GM12891 (cell line): ENCODE measurements at regions not wholly inside any gene's neighbourhood (a gene's known extent, or its start where the extent isn't known, plus 50 kb on each side); places are given as distances from the start of the nearest gene placed in this dataset.

ENCODE experiments used
- PAX5 ChIP-seq: IDR thresholded peaks from 2 replicates; pipeline ENCODE4 v1.6.1; 2011; ENCODE audit warnings: low read length, moderate library complexity, mild to moderate bottlenecking; ENCODE audit not compliant: insufficient read depth, severe bottlenecking
- POLR2A ChIP-seq: IDR thresholded peaks from 2 replicates; pipeline ENCODE4 v1.6.1; 2011; ENCODE audit warnings: low read depth, low read length, control low read depth
- POLR2AphosphoS5 ChIP-seq: IDR thresholded peaks from 2 replicates; pipeline ENCODE4 v1.6.1; 2011; ENCODE audit warnings: low read depth, low read length, control low read depth
- SPI1 ChIP-seq: IDR thresholded peaks from 2 replicates; pipeline ENCODE4 v1.6.1; 2011; ENCODE audit warnings: low read depth, low read length, control low read depth
- TAF1 ChIP-seq: IDR thresholded peaks from 2 replicates; pipeline ENCODE4 v1.6.1; 2011; ENCODE audit warnings: low read depth, low read length, control low read depth

DNA sequence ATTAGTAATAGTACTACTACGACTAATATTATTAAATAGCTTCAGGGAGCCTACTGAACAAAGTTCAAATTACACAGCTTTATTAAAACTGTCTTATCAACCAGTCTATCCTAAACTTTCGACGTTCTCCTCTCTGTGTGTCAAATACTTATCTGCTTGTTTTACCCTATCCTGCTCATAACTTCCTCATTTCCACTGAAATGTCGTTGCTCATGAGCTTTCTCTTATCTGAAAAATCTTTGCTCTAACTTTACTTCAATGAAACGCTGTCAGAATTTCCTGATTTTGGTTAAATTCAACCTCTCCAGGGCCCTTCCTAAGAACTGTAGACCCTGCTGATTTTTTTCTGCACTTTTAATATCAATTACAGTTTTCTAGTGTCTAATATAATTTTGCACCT is 1431.0 kb upstream of the WWC1 start:
- TF ChIP-seq POLR2AphosphoS5, result no peak
- no peak for TF ChIP-seq POLR2A
- no peak for TF ChIP-seq TAF1
- TF ChIP-seq SPI1, result no peak
- no peak for TF ChIP-seq PAX5
